Fibroblast of villous mesenchyme (primary cell): ENCODE measurements at regions not wholly inside any gene's neighbourhood (a gene's known extent, or its start where the extent isn't known, plus 50 kb on each side); places are given as distances from the start of the nearest gene placed in this dataset.

Experiments
- DNase-seq: peaks from one replicate; pipeline ENCODE4 v3.0.0-alpha.2; 2010; ENCODE audit warnings: low read depth
- H3K4me3 ChIP-seq: 2 replicates; pipeline ENCODE4 v1.5.1; 2011; ENCODE audit warnings: low read depth, mild to moderate bottlenecking, low read length
- TF ChIP-seq, protein P1 (sequence below): IDR thresholded peaks from 2 replicates; pipeline ENCODE4 v1.5.1; 2012; ENCODE audit warnings: low read depth, mild to moderate bottlenecking, low read length; ENCODE audit not compliant: insufficient read depth

DNA sequence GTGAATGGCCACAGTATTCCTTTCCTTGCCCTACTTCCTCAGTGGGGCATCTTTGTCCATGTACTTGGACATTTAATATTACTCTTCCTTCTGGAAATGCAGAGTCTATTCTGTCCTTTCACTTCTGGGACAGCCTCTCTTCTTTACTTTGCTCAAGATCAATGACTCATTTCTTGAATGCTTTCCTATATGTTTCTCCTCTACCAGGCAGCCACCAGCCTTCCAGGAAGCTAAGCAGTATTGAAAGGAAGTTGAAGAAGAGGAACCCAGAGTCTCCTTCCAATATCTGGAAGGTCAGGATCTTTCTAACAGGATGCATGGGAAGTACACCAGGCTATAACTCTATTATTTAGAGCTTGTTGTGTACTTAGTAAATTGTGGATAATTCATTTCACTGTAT, 182.8 kb downstream of the CD47 start:
- no peak overlapping the region for H3K4me3 ChIP-seq
- TF ChIP-seq, protein P1, sequence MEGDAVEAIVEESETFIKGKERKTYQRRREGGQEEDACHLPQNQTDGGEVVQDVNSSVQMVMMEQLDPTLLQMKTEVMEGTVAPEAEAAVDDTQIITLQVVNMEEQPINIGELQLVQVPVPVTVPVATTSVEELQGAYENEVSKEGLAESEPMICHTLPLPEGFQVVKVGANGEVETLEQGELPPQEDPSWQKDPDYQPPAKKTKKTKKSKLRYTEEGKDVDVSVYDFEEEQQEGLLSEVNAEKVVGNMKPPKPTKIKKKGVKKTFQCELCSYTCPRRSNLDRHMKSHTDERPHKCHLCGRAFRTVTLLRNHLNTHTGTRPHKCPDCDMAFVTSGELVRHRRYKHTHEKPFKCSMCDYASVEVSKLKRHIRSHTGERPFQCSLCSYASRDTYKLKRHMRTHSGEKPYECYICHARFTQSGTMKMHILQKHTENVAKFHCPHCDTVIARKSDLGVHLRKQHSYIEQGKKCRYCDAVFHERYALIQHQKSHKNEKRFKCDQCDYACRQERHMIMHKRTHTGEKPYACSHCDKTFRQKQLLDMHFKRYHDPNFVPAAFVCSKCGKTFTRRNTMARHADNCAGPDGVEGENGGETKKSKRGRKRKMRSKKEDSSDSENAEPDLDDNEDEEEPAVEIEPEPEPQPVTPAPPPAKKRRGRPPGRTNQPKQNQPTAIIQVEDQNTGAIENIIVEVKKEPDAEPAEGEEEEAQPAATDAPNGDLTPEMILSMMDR = no peak
- no peak for DNase-seq

DNA sequence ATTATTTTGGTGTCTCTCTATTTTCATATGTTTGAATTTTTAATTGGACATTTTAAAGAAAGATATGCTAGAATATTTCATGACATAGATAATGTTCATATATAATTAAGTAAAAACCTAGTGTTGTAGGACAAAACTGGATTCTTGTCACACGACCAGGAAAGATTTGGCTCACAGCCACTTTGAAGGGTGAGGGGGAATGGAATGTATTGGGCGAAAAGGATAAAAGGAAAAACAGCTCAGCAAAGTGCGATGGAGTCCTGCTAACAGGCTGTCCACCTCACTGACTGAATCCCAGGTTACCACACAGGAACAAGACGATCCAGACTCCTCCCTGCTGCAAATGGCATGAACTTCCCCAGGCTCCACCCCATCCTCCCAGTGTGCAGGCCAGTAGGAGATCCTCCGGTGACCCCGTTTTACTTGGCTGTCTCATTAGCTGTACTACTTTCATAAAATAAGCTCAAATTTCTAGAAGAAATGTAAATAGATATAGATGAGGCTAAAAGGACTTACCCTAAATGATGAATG, 186.2 kb downstream of the CD47 start:
- no peak for DNase-seq
- H3K4me3 ChIP-seq = no peak overlapping the region
- TF ChIP-seq, protein P1 = no peak

DNA sequence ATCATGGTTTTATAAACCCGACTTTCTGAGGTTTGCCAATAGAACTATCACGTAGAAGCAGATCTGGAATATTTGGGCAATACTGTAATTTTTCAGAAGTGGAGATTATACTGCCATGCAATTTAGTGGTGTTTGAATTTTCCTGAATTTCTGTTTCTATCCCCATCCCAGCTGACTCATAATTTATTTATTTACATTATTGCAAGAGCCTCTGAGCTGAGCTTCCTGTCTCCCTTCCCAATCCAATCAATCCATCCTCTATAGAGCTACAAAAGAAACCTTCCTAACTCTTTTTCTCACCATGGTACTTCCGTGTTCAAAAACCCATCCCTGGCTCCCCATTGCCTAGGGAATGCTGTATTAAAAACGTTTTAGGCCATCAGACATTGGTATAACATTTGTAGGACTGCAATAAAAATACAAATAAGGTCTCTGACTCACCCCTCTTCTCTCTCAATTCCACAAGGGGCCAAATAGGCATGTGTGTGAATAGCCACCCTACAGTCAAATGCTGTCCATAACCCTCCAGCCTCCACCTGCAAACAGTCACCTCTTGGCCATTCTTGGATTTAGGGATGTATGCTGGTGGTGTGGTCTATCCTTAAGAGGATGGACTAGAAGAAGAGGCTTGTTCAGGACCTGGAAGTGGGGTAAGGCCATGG, 190.7 kb downstream of the CD47 start:
- TF ChIP-seq, protein P1 = no peak
- no peak overlapping the region for H3K4me3 ChIP-seq
- peak; percentile 0 for DNase-seq

DNA sequence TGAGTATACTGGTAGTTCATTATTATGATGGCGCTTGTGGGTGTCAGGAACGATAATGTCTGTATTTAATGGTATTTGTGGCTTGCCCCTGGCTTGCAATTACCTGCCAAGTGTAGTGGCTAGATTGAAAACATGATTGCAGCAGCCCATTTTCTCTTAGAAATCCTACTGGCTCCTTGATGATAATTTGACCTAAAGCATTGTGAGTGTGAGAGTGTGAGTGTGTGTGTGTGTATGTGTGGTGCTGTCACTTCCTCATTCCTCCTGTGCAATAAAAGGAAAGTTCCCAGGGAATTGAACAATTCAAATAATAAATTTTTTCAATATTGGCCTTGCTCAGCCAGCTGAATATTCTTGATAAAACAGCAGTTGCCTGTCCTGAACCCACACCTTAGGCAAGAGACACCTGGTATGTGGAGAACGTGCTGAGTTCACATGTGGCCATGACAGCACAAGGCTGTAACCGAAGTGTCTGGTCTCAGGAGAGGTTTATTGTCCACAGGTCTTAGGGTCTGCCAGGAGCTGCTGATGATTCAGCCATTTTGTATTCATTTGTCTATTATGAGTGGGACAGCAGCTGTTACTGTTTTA, 193.3 kb downstream of the CD47 start:
- no peak overlapping the region for H3K4me3 ChIP-seq
- DNase-seq = peak; percentile 1
- TF ChIP-seq, protein P1 = no peak

DNA sequence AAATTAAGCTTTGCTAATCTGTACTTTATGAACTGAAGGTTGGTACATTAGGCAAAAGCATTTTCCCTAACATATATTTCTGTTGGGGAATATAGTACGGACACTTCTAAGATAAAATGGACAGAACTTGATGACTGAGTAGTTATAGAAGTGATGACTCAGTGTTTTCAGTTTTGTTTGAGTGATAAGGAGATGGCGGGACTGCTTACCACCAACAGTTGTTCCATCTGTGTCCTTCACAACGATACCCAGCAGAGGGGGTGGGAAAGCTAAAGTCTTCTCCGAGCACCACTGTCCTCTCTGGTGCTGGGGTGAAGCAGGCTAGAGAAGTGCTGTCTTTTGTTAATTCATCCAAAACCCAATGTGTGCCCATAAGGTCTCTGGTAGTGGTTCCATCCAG, 195.8 kb downstream of the CD47 start:
- TF ChIP-seq, protein P1 = no peak
- H3K4me3 ChIP-seq = no peak overlapping the region
- no peak for DNase-seq

DNA sequence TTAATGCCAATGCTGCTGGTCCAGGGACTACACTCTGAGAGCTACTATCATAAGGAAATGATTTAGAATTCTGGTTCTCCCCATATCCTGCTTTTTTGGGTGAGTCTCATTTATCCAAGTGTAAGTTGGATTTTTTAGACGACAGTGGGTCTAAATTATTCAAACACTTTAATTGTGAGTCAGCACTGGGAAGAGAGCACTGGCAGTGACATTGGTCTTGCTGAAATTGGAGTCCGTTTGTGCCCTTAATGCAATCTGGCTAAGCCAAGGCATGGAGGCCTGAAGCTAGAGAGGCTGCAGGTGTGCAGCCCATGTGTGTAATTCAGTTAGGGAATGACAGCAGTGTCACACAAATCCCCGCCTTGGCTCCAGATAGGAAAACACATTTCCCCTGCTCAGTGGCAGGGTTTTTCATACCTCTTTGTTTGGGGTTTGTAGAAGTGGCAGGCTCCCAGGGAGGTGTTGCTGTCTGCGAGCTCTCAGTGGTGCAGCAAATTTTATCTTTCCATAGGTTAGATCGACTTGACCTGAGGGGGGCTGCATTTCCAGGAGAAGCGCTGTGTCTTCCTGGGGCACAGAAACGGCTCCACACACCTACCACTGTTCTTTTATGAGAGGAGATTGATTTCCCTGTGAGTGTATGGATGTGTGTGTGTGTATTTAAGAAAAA, 197.7 kb downstream of the CD47 start:
- no peak overlapping the region for H3K4me3 ChIP-seq
- DNase-seq = no peak
- TF ChIP-seq, protein P1 = no peak
